K562 (cell line): ENCODE measurements at regions not wholly inside any gene's neighbourhood (a gene's known extent, or its start where the extent isn't known, plus 50 kb on each side); places are given as distances from the start of the nearest gene placed in this dataset.
"Not testable (repeated sequence)": the region's sequence is repeated elsewhere in the genome, so short reads cannot be mapped to it uniquely, and the experiment has no call there.

ENCODE experiments used
- ATAC-seq: fragments of 200-7000 bp; cut with Tn5 transposase; 3 replicates; pipeline ENCODE4 v1.9.1; 2020; ENCODE audit warnings: moderate library complexity
- BruUV-seq: library from RNA; stranded (reverse); fragments of 400-500 nt; replicated peaks from 2 replicates; lab custom pipeline; 2021; lab: Mats Ljungman, UMichigan
- CTCF ChIA-PET: fragments of 300-600 bp; formaldehyde crosslinking; extraction: SDS; loops from one replicate; lab custom pipeline; 2021; ENCODE audit warnings: low intra/inter-chr PET ratio; lab: Yijun Ruan, JAX
- POLR2A ChIA-PET: fragments of 300-600, 350-650 bp; sonication (Branson Sonifier 250); formaldehyde crosslinking; extraction: SDS; loops from one replicate; lab custom pipeline; 2021; ENCODE audit warnings: antibody characterized with exemption, inconsistent platforms; lab: Yijun Ruan, JAX
- DNase-seq, 4 experiments: peaks; one replicate each; pipeline versions ENCODE4 v3.0.0 to v3.0.0-alpha.2; 2011 to 2018; ENCODE audit warnings: low spot score in 3 of 4, mixed read lengths in 3 of 4; ENCODE audit errors: extremely low read depth in 1 of 4
- FAIRE-seq: peaks from 2 replicates; lab custom pipeline; 2011; peaks lifted over from hg19 to GRCh38; lab: Jason Lieb, UNC
- H2AFZ ChIP-seq: 2 replicates; pipeline ENCODE4 v1.6.0; 2011; ENCODE audit warnings: low read depth, low read length, control low read depth, inconsistent platforms
- H3K27ac ChIP-seq: fragments of 200-600 bp; 3 replicates; pipeline ENCODE4 v1.8.0; 2011; ENCODE audit warnings: low read depth, mild to moderate bottlenecking, control low read depth, inconsistent platforms, low read length, moderate library complexity, mixed read lengths; ENCODE audit errors: extremely low read depth
- H3K27me3 ChIP-seq, 2 experiments: fragments of 300-600 bp in 1 of 2; 2 replicates in 1 of 2; 3 replicates in 1 of 2; pipeline versions ENCODE4 v1.6.0 to v1.8.0; 2011; ENCODE audit warnings: inconsistent platforms in 2 of 2, low read length in 2 of 2, mild to moderate bottlenecking in 1 of 2, mixed read lengths in 1 of 2, moderate library complexity in 1 of 2; ENCODE audit not compliant: control insufficient read depth in 2 of 2, insufficient read depth in 2 of 2
- H3K36me3 ChIP-seq: fragments of 300-600 bp; 3 replicates; pipeline ENCODE4 v1.8.0; 2011; ENCODE audit warnings: mild to moderate bottlenecking, low read length, inconsistent platforms; ENCODE audit not compliant: control insufficient read depth, insufficient read depth
- H3K4me1 ChIP-seq, 2 experiments: fragments of 200-600 bp in 1 of 2; replicated peaks in 1 of 2; 2 replicates in 1 of 2; 3 replicates in 1 of 2; pipeline versions ENCODE4 v1.5.1 to v1.8.0; 2011; ENCODE audit warnings: inconsistent platforms in 2 of 2, low read length in 2 of 2, mild to moderate bottlenecking in 1 of 2, mixed read lengths in 1 of 2, moderate library complexity in 1 of 2; ENCODE audit not compliant: control insufficient read depth in 2 of 2, insufficient read depth in 2 of 2
- H3K4me2 ChIP-seq: 2 replicates; pipeline ENCODE4 v1.6.1; 2011; ENCODE audit warnings: low read length, control low read depth, inconsistent platforms, mixed read lengths; ENCODE audit not compliant: insufficient read depth
- H3K4me3 ChIP-seq: fragments of 200-600 bp; sonication (generic), shearing (Covaris generic); 2 replicates; pipeline ENCODE4 v1.5.1; 2016; ENCODE audit warnings: control low read depth, inconsistent platforms
- H3K79me2 ChIP-seq: fragments of 200-600 bp; 3 replicates; pipeline ENCODE4 v1.8.0; 2011; ENCODE audit warnings: low read length, inconsistent platforms; ENCODE audit not compliant: control insufficient read depth, insufficient read depth
- H3K9ac ChIP-seq, 2 experiments: 2 replicates each; pipeline versions ENCODE4 v1.6.0 to v1.6.1; 2011; ENCODE audit warnings: low read depth in 2 of 2, low read length in 2 of 2, control low read depth in 1 of 2, inconsistent platforms in 1 of 2, mild to moderate bottlenecking in 1 of 2, mixed read lengths in 1 of 2; ENCODE audit not compliant: insufficient read depth in 1 of 2
- H3K9me1 ChIP-seq: one replicate; pipeline ENCODE4 v1.6.0; 2011; ENCODE audit warnings: inconsistent platforms, mild to moderate bottlenecking, low read length, moderate library complexity; ENCODE audit not compliant: control insufficient read depth, insufficient read depth
- H3K9me3 ChIP-seq: replicated peaks from 2 replicates; pipeline ENCODE4 v1.5.1; 2011; ENCODE audit warnings: low read depth, low read length, inconsistent platforms; ENCODE audit not compliant: control insufficient read depth, insufficient read depth
- H4K20me1 ChIP-seq: replicated peaks from 2 replicates; pipeline ENCODE4 v1.6.1; 2011; ENCODE audit warnings: low read length, inconsistent platforms, mixed read lengths; ENCODE audit not compliant: control insufficient read depth, insufficient read depth
- C11orf30 ChIP-seq: fragments of 450-650 bp; IDR thresholded peaks from 2 replicates; pipeline ENCODE4 v1.6.1; 2016; ENCODE audit warnings: low read depth, mild to moderate bottlenecking
- MAFF ChIP-seq: IDR thresholded peaks from 2 replicates; pipeline ENCODE4 v1.6.1; 2012; ENCODE audit warnings: low read length, improper control_type of control experiment
- MEF2D ChIP-seq: conservative IDR thresholded peaks from 2 replicates; pipeline ENCODE4 v1.6.1; 2016; ENCODE audit warnings: low read depth, missing genetic modification characterization, missing compliant biosample characterization
- RAD21 ChIP-seq, 2 experiments: fragments of 250-450 bp in 1 of 2; fragments of 450-650 bp in 1 of 2; sonication (Bioruptor Pico) in 1 of 2; formaldehyde crosslinking in 1 of 2; IDR thresholded peaks in 1 of 2; conservative IDR thresholded peaks in 1 of 2; 2 replicates each; pipeline versions ENCODE4 v1.4.0 to v1.8.0; 2020 to 2022; ENCODE audit warnings: mild to moderate bottlenecking in 2 of 2, moderate library complexity in 1 of 2
- ZNF316 ChIP-seq: fragments of 450-650 bp; IDR thresholded peaks from 2 replicates; pipeline ENCODE4 v1.6.1; 2016
- WGBS: fragments of 100-300 bp; shearing (Covaris generic); methylation state at CpG from one replicate; pipeline ENCODE4 v1.1.6; 2016; ENCODE audit warnings: low coverage, mixed read lengths; ENCODE audit not compliant: insufficient coverage; ENCODE audit errors: missing lambda C conversion rate; 5-methylcytosine and 5-hydroxymethylcytosine counted together
- in situ Hi-C: fragments of 300-500 bp; cut with MboI; formaldehyde crosslinking; loops from 4 replicates; pipeline ENCODE4 v1.15.0; 2018; ENCODE audit warnings: inconsistent platforms, mixed read lengths
- intact Hi-C: fragments of 100-400 bp; cut with micrococcal nuclease; formaldehyde crosslinking; loops from 2 replicates; pipeline ENCODE4 v1.14.2; 2022

GRCh38 chr1:228681076-228681565 lies 54.2 kb upstream of the RHOU start:
- POLR2A ChIA-PET, result interaction anchor here (0.5 kb wide), 1 partner anchor 222 kb away, joined by 3 read pairs; no protein-coding TSS in a partner anchor
- H3K9ac ChIP-seq, H2AFZ ChIP-seq, BruUV-seq, H4K20me1 ChIP-seq, ATAC-seq, H3K4me1 ChIP-seq, H3K79me2 ChIP-seq, H3K36me3 ChIP-seq, CTCF ChIA-PET, H3K4me2 ChIP-seq, H3K9me3 ChIP-seq, DNase-seq, H3K9me1 ChIP-seq, FAIRE-seq, intact Hi-C loops, H3K4me3 ChIP-seq, H3K27ac ChIP-seq: not testable (repeated sequence)
- in situ Hi-C loops, result loop anchor here (10.0 kb wide), 2 partner anchors 554 to 794 kb away; no protein-coding TSS in a partner anchor
- H3K27me3 ChIP-seq, result peaks cover 0 to 10% of the 10 kb centered on the region in 2 experiments; a peak in 3 of 5 replicates
- WGBS, result 0% methylated on average over 9 of the region's 9 CpGs

- no peak for DNase-seq
- WGBS, result 0% methylated on average over 3 of the region's 3 CpGs
- ATAC-seq, result no peak
- H4K20me1 ChIP-seq, result no peaks in the 10 kb centered on the region
- in situ Hi-C loops, result loop anchor here (10.0 kb wide), 2 partner anchors 551 to 791 kb away; no protein-coding TSS in a partner anchor
- no peaks in the 10 kb centered on the region for H3K9me3 ChIP-seq
- BruUV-seq, result no TSS peak
- no peak for FAIRE-seq
- TF ChIP-seq ZNF316, result peak; percentile 64
- no peak for TF ChIP-seq MEF2D (tag)
- TF ChIP-seq RAD21 (CRISPR knock-in tag; conservative IDR thresholded peaks at IDR 0.05 in 1 of 2, IDR thresholded peaks at IDR 0.05 in 1 of 2), result no peak
- TF ChIP-seq C11orf30, result 0 out of 2 replicates have a peak, but pooled peaks have one; percentile 22
- peak; percentile 7; the same call in 1 of the 2 replicates for TF ChIP-seq MAFF
- TF ChIP-seq, all 486 proteins: peak for 3
- Histone ChIP-seq H3K9ac (no peak overlapping the region), H3K36me3 (no peaks in the 10 kb centered on the region), H3K27me3 (peaks cover under 1 to 23% of the 10 kb centered on the region in 2 experiments; a peak in 3 of 5 replicates), H3K4me1 (no peaks in the 10 kb centered on the region; a peak in 1 of 5 replicates), H2AFZ (no peak overlapping the region), H3K4me3 (no peak overlapping the region), H3K79me2 (no peaks in the 10 kb centered on the region), H3K4me2 (no peak overlapping the region), H3K9me1 (no peaks in the 10 kb centered on the region), H3K27ac (no peak overlapping the region)
- intact Hi-C loops, result no loop called here
- ChIA-PET CTCF (no interaction called here), POLR2A (interaction anchor here (0.6 kb wide), 1 partner anchor 185 kb away, joined by 3 read pairs; no protein-coding TSS in a partner anchor)
Observed at GRCh38 chr1:228683428-228683827, 51.9 kb upstream of the RHOU start.
